Panc1 (cell line): ENCODE measurements at regions not wholly inside any gene's neighbourhood (a gene's known extent, or its start where the extent isn't known, plus 50 kb on each side); places are given as distances from the start of the nearest gene placed in this dataset.

ENCODE experiments used
- ATAC-seq: fragments of 200-7000 bp; cut with Tn5 transposase; 2 replicates; pipeline ENCODE4 v1.9.1; 2020; ENCODE audit warnings: mild to moderate bottlenecking, moderate library complexity
- BruUV-seq: library from RNA; stranded (reverse); fragments of 400-500 nt; replicated peaks from 2 replicates; lab custom pipeline; 2021; lab: Mats Ljungman, UMichigan
- CTCF ChIA-PET: fragments of 300-600 bp; sonication (Branson Sonifier 250); formaldehyde crosslinking; loops from one replicate; lab custom pipeline; 2022; ENCODE audit warnings: antibody characterized with exemption; lab: Charles Lee
- POLR2A ChIA-PET: fragments of 300-600 bp; sonication (Branson Sonifier 250); formaldehyde crosslinking; loops from one replicate; lab custom pipeline; 2022; ENCODE audit warnings: antibody characterized with exemption; lab: Charles Lee
- DNase-seq: peaks from one replicate; pipeline ENCODE4 v3.0.0-alpha.2; 2010; ENCODE audit warnings: low read depth, low spot score
- H3K27ac ChIP-seq: 2 replicates; pipeline ENCODE4 v1.5.1; 2011; ENCODE audit warnings: mild to moderate bottlenecking, low read length, inconsistent platforms
- H3K27me3 ChIP-seq: fragments of 200-500 bp; sonication (Bioruptor generic); 2 replicates; pipeline ENCODE4 v1.6.0; 2014; ENCODE audit warnings: low read length, inconsistent platforms; ENCODE audit not compliant: control insufficient read depth, insufficient read depth
- H3K36me3 ChIP-seq: fragments of 200-500 bp; sonication (Bioruptor generic); 2 replicates; pipeline ENCODE4 v1.5.1; 2014; ENCODE audit warnings: inconsistent platforms, mild to moderate bottlenecking, low read length, moderate library complexity; ENCODE audit not compliant: control insufficient read depth, insufficient read depth
- H3K4me1 ChIP-seq: 2 replicates; pipeline ENCODE4 v1.5.1; 2011; ENCODE audit warnings: inconsistent platforms, mild to moderate bottlenecking, low read length, moderate library complexity; ENCODE audit not compliant: control insufficient read depth, insufficient read depth
- H3K4me3 ChIP-seq, 2 experiments: 2 replicates each; pipeline ENCODE4 v1.5.1; 2011 to 2012; ENCODE audit warnings: low read depth in 2 of 2, low read length in 2 of 2, mild to moderate bottlenecking in 2 of 2, inconsistent platforms in 1 of 2, moderate library complexity in 1 of 2
- H3K9me3 ChIP-seq: fragments of 200-500 bp; sonication (Bioruptor generic); 2 replicates; pipeline ENCODE4 v1.5.1; 2014; ENCODE audit warnings: low read depth, mild to moderate bottlenecking, inconsistent platforms, low read length, moderate library complexity; ENCODE audit not compliant: control insufficient read depth, insufficient read depth
- CTCF ChIP-seq: fragments of 450-650 bp; IDR thresholded peaks from 2 replicates; pipeline ENCODE4 v1.5.1; 2017; ENCODE audit warnings: mild to moderate bottlenecking
- POLR2AphosphoS5 ChIP-seq: IDR thresholded peaks from 2 replicates; pipeline ENCODE4 v1.6.1; 2012; ENCODE audit warnings: mild to moderate bottlenecking, low read depth, low read length, moderate library complexity
- REST ChIP-seq, 2 experiments: IDR thresholded peaks; 2 replicates each; pipeline ENCODE4 v1.6.1; 2011 to 2012; ENCODE audit warnings: low read depth in 2 of 2, control low read depth in 1 of 2, low read length in 1 of 2, mild to moderate bottlenecking in 1 of 2, moderate library complexity in 1 of 2; ENCODE audit not compliant: insufficient read depth in 1 of 2
- SIN3A ChIP-seq: IDR thresholded peaks from 2 replicates; pipeline ENCODE4 v1.6.1; 2012; ENCODE audit warnings: low read depth, mild to moderate bottlenecking, low read length, moderate library complexity, borderline replicate concordance; ENCODE audit not compliant: insufficient read depth
- TCF7L2 ChIP-seq: IDR thresholded peaks from 2 replicates; pipeline ENCODE4 v1.6.1; 2011; ENCODE audit warnings: mild to moderate bottlenecking, low read depth, low read length, inconsistent platforms
- in situ Hi-C: cut with HindIII; loops from 2 replicates; pipeline ENCODE4 v1.10.0; 2016; ENCODE audit warnings: low sequenced_read_pairs, low pct_unique_long_range_greater_than_20kb
- intact Hi-C: fragments of 100-400 bp; cut with micrococcal nuclease; formaldehyde crosslinking; loops from one replicate; pipeline ENCODE4 v1.10.0; 2022; ENCODE audit not compliant: unreplicated experiment

DNA sequence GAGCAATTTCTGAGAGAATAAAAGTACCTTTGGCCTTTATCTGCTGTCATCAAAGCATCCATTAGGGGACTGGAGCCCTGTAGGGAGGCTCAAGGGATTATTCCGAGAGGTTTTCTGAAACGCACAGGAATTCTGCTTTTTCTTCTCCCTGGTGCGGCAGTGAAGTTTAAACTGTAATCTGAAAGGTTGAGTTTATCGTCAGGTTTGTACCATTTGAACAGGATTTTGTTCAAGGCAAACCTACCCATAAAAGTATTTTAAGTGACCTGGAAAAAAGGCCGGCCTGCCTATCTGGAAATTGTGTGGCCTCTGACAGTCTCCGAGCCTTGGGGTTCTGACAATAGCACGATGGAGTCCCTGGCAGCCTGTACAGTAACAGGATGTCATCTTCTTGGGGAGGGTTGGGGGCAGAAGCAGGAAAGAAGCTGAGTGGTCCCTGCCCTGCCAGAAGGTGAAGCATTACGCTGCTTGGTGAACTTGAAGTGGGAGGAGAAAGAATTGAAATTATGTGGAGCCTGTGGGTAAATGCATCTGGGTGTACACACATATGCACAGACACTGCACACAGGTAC, 272.0 kb downstream of the CYRIA start:
- Histone ChIP-seq H3K4me3 (no peak overlapping the region), H3K9me3 (no peaks in the 10 kb centered on the region), H3K27me3 (no peaks in the 10 kb centered on the region), H3K27ac (no peak overlapping the region), H3K4me1 (no peaks in the 10 kb centered on the region), H3K36me3 (no peaks in the 10 kb centered on the region)
- POLR2A ChIA-PET = no interaction called here
- no peak for TF ChIP-seq CTCF
- TF ChIP-seq TCF7L2 = no peak
- TF ChIP-seq REST (IDR thresholded peaks at IDR 0.05; ENCODE audit: insufficient read depth in 1 of 2, low read depth in 2 of 2, low read length in 1 of 2) = no peak
- no peak for TF ChIP-seq POLR2AphosphoS5
- TF ChIP-seq SIN3A = no peak
- CTCF ChIA-PET = no interaction called here
- BruUV-seq = no TSS peak
- in situ Hi-C loops (no loop called here), intact Hi-C loops (no loop called here)
- ATAC-seq (no peak), DNase-seq (no peak)

DNA sequence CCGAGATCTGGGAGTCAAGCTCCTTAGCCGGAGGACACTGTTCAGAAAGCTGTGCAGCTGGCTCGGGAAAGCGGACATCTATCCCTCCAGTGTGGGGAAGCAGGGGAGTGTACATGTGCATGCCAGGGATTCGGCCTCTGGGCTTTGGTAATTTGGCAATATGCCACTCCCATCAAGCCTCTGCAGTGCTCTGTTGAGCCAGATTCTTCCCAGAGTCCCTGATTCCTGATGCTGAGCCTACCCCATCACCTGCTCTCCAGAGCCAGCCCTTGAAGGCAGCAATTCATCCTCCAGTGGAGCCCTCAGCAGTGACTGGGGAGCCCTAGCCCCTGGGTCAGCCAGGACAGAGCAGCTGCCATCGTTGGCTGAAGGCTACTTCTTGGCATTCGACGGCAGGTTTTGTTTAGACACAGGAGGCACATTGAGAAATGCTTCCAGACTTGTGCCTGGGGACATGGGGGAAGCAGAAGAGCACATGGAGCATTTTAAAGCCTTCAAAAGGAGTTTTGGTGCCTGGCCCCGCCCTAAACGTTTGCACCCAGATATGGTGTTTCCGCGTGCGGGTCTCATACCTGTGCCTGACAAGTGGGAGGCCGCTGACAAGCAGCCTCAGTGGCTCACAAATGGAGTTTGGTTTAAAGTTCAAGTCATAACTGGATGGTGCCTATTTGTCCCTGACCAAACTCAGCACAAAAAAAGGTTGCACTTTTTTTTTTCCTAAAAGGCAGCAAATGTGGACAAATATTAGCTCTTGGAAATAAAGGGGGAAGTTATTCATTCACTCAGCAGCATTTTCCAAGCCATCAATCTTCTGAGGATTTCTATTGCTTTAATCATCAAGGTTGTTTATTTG, 272.8 kb downstream of the CYRIA start:
- intact Hi-C loops (no loop called here), in situ Hi-C loops (no loop called here)
- Histone ChIP-seq H3K4me3 (no peak overlapping the region), H3K27me3 (no peaks in the 10 kb centered on the region), H3K36me3 (no peaks in the 10 kb centered on the region), H3K9me3 (no peaks in the 10 kb centered on the region), H3K27ac (no peak overlapping the region), H3K4me1 (no peaks in the 10 kb centered on the region)
- ChIA-PET POLR2A (no interaction called here), CTCF (no interaction called here)
- ATAC-seq (no peak), DNase-seq (no peak)
- TF ChIP-seq TCF7L2 (no peak), SIN3A (no peak), CTCF (no peak), REST (IDR thresholded peaks at IDR 0.05; ENCODE audit: insufficient read depth in 1 of 2, low read depth in 2 of 2, low read length in 1 of 2) (no peak), POLR2AphosphoS5 (no peak)
- BruUV-seq = no TSS peak
